Occipital lobe (tissue), 1 donor: ENCODE measurements at regions not wholly inside any gene's neighbourhood (a gene's known extent, or its start where the extent isn't known, plus 50 kb on each side); places are given as distances from the start of the nearest gene placed in this dataset.

Source experiments
- DNase-seq: peaks from one replicate; lab custom pipeline; 2025; lab: John Stamatoyannopoulos, UW

GRCh38 chr4:62271107-62271506 lies 1071.0 kb downstream of the ADGRL3 start:
- DNase-seq: no peak

- DNase-seq: no peak
Observed at GRCh38 chr4:62269918-62270317, 1069.8 kb downstream of the ADGRL3 start.

- no peak for DNase-seq
Observed at GRCh38 chr4:62263454-62263853, 1063.3 kb downstream of the ADGRL3 start.

- DNase-seq: no peak
Observed at GRCh38 chr4:62262676-62263075, 1062.5 kb downstream of the ADGRL3 start.

- no peak for DNase-seq
Observed at GRCh38 chr4:62260254-62260653, 1060.1 kb downstream of the ADGRL3 start.

GRCh38 chr4:62256479-62256878 lies 1056.4 kb downstream of the ADGRL3 start:
- no peak for DNase-seq

GRCh38 chr4:62252728-62253127 lies 1052.6 kb downstream of the ADGRL3 start:
- DNase-seq: no peak

- no peak for DNase-seq
Observed at GRCh38 chr4:62250100-62250499, 1050.0 kb downstream of the ADGRL3 start.

GRCh38 chr4:62243895-62244294 lies 1043.8 kb downstream of the ADGRL3 start:
- no peak for DNase-seq

GRCh38 chr4:62235911-62236310 lies 1035.8 kb downstream of the ADGRL3 start:
- no peak for DNase-seq

- no peak for DNase-seq
Observed at GRCh38 chr4:62232814-62233213, 1032.7 kb downstream of the ADGRL3 start.

- DNase-seq: no peak
Observed at GRCh38 chr4:62231994-62232393, 1031.9 kb downstream of the ADGRL3 start.

- no peak for DNase-seq
Observed at GRCh38 chr4:62226082-62226481, 1026.0 kb downstream of the ADGRL3 start.

- no peak for DNase-seq
Observed at GRCh38 chr4:62222121-62222520, 1022.0 kb downstream of the ADGRL3 start.

GRCh38 chr4:62210486-62210885 lies 1010.4 kb downstream of the ADGRL3 start:
- no peak for DNase-seq

- no peak for DNase-seq
Observed at GRCh38 chr4:62209757-62210485, 1009.8 kb downstream of the ADGRL3 start.

GRCh38 chr4:62208921-62209320 lies 1008.8 kb downstream of the ADGRL3 start:
- no peak for DNase-seq

GRCh38 chr4:62204136-62204535 lies 1004.0 kb downstream of the ADGRL3 start:
- no peak for DNase-seq

- no peak for DNase-seq
Observed at GRCh38 chr4:62199291-62199810, 999.2 kb downstream of the ADGRL3 start.

GRCh38 chr4:62196338-62196737 lies 996.2 kb downstream of the ADGRL3 start:
- DNase-seq: no peak

- DNase-seq: no peak
Observed at GRCh38 chr4:62194342-62194741, 994.2 kb downstream of the ADGRL3 start.

GRCh38 chr4:62193761-62194160 lies 993.6 kb downstream of the ADGRL3 start:
- no peak for DNase-seq

GRCh38 chr4:62191451-62192240 lies 991.5 kb downstream of the ADGRL3 start:
- DNase-seq: no peak
